ENCODE measurements at regions not wholly inside any gene's neighbourhood (a gene's known extent, or its start where the extent isn't known, plus 50 kb on each side); places are given as distances from the start of the nearest gene placed in this dataset.

- TF ChIP-seq CTCF (IDR thresholded peaks at IDR 0.05), result no peak
- no peak overlapping the region for H3K27ac Mint-ChIP-seq
- H3K4me1 Mint-ChIP-seq, result peaks cover 18% of the 10 kb centered on the region
- H3K4me3 Mint-ChIP-seq, result no peak overlapping the region
- no peak for DNase-seq
- H3K36me3 Mint-ChIP-seq (ENCODE audit: low read depth), result no peaks in the 10 kb centered on the region
- H3K27me3 Mint-ChIP-seq (ENCODE audit: low read depth, poor library complexity), result peaks cover 7% of the 10 kb centered on the region
- peaks cover 6% of the 10 kb centered on the region for H3K9me3 Mint-ChIP-seq
Measured at GRCh38 chr16:65998443-65998842, 368.0 kb upstream of the CDH5 start.

GRCh38 chr16:65994291-65994690, 372.2 kb upstream of the CDH5 start:
- Mint-ChIP-seq H3K27ac (no peak overlapping the region), H3K27me3 (ENCODE audit: low read depth, poor library complexity) (peaks cover 7% of the 10 kb centered on the region), H3K9me3 (peaks cover 6% of the 10 kb centered on the region), H3K4me1 (peaks cover 19% of the 10 kb centered on the region), H3K4me3 (no peak overlapping the region), H3K36me3 (ENCODE audit: low read depth) (no peaks in the 10 kb centered on the region)
- no peak for TF ChIP-seq CTCF (IDR thresholded peaks at IDR 0.05)
- no peak for DNase-seq

GRCh38 chr16:65991149-65991701, 375.3 kb upstream of the CDH5 start:
- peak overlapping the region; percentile 29 for H3K27ac Mint-ChIP-seq
- peaks cover 12% of the 10 kb centered on the region for H3K9me3 Mint-ChIP-seq
- peaks cover 10% of the 10 kb centered on the region for H3K27me3 Mint-ChIP-seq (ENCODE audit: low read depth, poor library complexity)
- peaks cover 38% of the 10 kb centered on the region for H3K4me1 Mint-ChIP-seq
- H3K4me3 Mint-ChIP-seq, result no peak overlapping the region
- no peak for TF ChIP-seq CTCF (IDR thresholded peaks at IDR 0.05)
- peaks cover 4% of the 10 kb centered on the region for H3K36me3 Mint-ChIP-seq (ENCODE audit: low read depth)
- DNase-seq, result no peak

GRCh38 chr16:65989861-65990604, 376.5 kb upstream of the CDH5 start:
- Mint-ChIP-seq H3K27ac (peak overlapping the region; percentile 78), H3K9me3 (peaks cover 24% of the 10 kb centered on the region), H3K4me3 (no peak overlapping the region), H3K4me1 (peaks cover 38% of the 10 kb centered on the region), H3K36me3 (ENCODE audit: low read depth) (peaks cover 4% of the 10 kb centered on the region), H3K27me3 (ENCODE audit: low read depth, poor library complexity) (peaks cover 3% of the 10 kb centered on the region)
- TF ChIP-seq CTCF (IDR thresholded peaks at IDR 0.05), result no peak
- no peak for DNase-seq

- Mint-ChIP-seq H3K27me3 (ENCODE audit: low read depth, poor library complexity) (peaks cover 3% of the 10 kb centered on the region), H3K4me3 (no peak overlapping the region), H3K4me1 (peaks cover 46% of the 10 kb centered on the region), H3K36me3 (ENCODE audit: low read depth) (peaks cover 4% of the 10 kb centered on the region), H3K27ac (peak overlapping the region; percentile 34), H3K9me3 (peaks cover 24% of the 10 kb centered on the region)
- no peak for DNase-seq
- TF ChIP-seq CTCF (IDR thresholded peaks at IDR 0.05), result no peak
Measured at GRCh38 chr16:65988024-65988595, 378.4 kb upstream of the CDH5 start.
